Endometrium (tissue), 2 donors: ENCODE measurements at regions not wholly inside any gene's neighbourhood (a gene's known extent, or its start where the extent isn't known, plus 50 kb on each side); places are given as distances from the start of the nearest gene placed in this dataset.
"Not testable (repeated sequence)": the region's sequence is repeated elsewhere in the genome, so short reads cannot be mapped to it uniquely, and the experiment has no call there.

Experiments used
- FAIRE-seq: peaks from 2 replicates; lab custom pipeline; 2012; peaks lifted over from hg19 to GRCh38; lab: Jason Lieb, UNC
- donor health status: control.
- donor health status: control.

DNA sequence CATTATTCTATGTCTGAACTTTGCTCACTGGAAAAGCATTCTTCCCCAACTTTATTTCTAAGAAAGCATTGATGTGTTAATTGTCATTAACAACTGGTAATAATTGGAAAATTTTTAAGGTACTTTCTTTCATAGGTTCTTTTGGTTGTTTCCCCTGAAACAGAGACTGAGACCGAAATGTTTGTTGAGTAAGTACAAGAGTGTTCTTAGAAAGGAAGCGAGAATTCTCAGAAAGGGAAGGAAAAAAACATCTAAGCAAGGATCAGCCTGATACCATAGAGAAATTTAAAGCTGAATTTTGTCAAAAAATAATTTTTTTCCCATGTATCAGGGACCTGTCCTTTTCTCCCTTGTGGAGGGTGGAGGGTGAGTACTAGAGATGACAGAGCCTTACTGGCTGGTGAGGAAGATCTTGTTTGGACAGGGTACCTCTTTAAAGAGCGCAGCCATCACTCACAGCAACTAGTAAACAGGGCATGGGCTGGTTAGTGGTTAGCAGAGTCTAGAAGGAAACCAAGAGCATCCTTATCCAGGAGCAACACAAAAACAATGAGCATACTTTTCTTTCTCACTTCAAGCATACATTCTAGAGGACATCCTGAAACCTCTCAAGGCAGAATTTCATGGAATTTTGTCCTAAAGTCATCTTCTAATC lies 898.5 kb downstream of the DNAH5 start:
- FAIRE-seq, result no peak

DNA sequence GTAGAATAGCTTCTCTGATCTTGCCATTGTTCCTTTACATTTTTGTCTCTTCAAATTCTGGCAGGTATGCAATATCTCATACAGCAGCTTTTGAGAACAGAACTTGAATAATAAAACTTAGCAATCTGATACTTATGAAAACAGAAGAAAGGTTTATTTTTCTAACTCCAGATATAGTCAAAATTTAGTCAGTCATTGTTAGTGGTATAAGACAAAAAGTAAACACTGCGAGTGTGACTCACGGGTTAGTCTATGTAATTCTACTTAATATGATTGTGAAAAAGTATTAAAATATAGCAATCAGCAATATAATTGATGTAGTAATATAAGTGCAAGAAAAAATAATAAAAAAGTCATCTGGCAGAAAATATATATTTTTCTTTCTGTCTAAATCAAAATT lies 910.4 kb downstream of the DNAH5 start:
- no peak for FAIRE-seq

DNA sequence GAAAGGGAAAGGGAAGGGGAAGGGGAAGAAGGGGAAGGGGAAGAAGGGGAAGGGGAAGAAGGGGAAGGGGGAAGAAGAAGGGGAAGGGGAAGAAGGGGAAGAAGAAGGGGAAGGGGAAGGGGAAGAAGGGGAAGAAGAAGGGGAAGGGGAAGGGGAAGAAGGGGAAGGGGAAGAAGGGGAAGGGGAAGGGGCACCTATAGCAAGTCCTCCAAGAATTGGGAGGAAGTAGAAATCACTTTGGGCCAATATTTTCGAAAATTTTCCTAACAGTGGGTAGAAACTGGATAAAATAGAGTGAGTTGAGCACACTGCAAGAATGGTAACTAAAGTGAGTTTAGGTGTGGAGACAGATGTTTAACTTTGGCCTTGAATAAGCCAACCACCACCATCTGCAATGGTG lies 915.3 kb downstream of the DNAH5 start:
- FAIRE-seq, result no peak

DNA sequence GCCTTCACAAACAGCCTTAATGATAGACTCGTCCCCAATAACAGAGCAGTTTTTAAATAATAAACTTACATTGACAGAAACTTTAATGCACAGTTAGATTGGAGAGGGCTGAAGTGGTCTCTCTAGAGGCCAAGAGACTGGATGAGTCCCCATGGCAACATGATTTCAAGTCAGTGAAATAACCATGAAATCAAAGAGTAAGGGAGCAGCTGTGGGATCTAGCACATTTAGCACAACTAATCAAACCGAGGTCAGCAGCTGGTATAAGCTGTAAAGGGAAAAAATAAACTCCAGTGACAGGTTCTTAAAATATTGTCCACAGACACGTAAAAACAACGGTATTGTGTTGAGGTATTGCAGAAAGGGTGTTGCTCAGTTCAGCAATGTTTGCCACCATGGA lies 916.6 kb downstream of the DNAH5 start:
- no peak for FAIRE-seq

DNA sequence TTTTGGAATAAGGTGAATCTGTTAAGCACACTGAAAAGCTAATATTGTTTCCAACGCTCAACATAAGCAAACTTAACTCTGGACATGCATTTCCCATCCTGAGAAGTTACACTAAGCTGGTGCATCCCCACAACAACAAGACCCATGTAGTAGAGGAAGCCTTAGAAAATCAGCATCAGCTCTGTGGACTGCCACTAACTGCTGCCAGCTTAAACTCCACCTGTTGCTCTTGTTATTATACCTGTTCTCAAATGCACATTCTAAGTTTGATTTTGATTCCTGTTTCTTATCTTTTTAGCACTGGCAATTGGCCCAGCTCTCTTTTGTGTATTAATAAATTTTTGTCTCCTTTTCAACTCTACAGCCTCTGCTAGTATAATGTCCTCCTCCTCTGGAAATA lies 924.8 kb downstream of the DNAH5 start:
- no peak for FAIRE-seq

DNA sequence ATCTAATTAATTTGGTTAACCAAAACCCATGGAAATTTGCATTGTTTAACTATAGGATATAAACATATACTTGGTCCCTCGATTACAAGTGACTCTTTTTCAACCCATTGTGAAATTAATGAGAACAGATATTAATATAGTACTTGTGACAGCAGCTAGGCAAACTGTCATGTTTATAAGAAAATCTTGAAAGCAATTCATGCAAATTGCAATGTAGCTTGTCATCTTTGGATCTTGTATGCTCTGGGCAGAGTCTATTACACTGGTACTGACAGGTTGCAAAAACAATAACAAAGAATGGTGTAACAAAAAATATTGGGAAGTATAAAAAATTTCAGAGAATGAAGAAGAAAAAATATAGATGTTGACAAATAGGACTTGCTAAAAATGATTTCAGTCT lies 941.0 kb downstream of the DNAH5 start:
- no peak for FAIRE-seq

DNA sequence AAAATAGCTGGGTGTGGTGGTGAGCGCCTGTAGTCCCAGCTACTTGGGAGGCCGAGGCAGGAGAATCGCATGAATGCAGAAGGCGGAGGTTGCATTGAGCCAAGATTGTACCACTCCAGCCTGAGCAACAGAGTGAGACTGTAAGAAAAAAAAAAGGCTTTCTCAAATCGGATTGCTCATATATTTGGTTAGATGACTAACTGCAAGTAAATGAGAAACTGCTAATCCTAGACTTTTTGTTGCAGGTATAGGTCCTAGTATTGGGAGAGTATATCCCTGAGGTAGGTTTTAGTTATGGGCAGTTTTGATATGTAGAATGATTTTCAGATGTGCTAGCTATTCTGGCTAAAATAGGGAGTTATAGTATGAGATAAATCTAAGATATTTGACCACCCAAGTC lies 944.8 kb downstream of the DNAH5 start:
- no peak for FAIRE-seq

DNA sequence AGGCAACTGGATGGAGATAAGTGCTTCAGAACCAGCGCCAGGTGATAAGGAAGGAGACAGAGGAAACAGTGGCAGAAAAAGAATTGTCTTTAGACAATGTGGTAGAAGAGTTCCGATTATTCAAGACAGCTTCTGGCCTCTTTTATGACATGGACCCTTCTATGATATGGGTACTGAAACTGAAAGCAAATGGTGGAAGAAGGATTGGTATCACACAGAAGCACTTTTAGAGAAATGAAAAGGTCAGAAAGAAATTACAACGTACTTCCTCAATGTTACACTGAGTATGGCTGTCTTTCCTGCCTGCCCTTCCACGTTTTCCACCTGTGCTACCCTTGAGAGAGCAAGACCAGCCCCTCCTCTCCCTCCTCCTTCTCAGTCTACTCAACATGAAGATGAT lies 959.3 kb downstream of the DNAH5 start:
- FAIRE-seq, result no peak

DNA sequence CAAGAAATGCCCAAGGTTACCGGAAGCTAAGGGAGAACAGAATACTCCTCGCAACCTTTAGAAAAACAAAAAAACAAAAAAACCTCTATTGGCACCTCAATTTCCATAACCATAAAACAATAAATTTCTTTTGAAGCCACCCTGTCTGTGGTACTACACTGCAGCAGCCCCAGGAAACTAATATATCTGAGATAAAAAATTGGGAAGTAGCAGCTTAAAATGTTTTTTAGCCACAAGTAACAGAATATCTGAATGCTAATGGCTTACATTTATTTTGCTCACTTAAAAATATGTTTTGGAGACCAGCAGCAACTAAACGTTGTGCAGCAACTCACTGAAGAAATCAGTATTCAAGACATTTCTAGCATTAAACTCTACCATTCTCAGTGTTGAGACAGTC lies 969.6 kb downstream of the DNAH5 start:
- FAIRE-seq, result no peak

DNA sequence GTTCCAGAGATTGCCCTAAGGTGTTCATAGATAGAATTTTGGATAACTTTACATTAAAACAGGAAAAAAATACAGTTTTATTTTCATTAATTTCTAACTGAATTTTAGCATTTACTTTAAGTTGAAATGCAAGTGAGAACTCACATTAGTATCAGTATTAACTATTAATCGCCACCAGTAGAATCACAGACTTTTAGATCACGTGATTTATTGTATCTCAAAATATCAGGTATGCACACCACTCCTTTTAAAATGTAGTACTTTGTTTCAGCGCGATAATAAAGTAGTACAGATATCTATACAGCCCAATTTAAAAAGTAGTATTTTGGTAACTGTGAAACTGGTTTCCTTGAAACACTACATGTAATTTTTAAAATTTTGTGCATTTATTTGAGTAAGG lies 978.7 kb downstream of the DNAH5 start:
- FAIRE-seq, result no peak

DNA sequence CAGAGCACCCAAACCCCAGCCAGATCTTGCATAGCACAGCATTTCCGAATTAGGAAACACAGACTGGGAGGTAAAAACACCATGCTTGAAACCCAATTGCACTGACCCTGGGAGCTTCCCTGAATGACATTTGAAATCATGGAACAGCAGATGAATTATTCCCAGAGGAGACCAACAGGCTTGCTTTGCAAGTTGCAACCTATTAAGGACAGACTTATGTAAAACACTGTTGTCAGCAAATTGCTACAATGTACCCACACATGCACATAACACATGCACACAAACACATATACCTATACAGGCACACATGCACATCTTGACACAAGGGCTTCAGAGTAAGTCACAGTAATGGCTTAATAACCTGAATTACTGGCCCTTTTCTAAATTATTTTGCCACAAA lies 984.8 kb downstream of the DNAH5 start:
- FAIRE-seq, result no peak

DNA sequence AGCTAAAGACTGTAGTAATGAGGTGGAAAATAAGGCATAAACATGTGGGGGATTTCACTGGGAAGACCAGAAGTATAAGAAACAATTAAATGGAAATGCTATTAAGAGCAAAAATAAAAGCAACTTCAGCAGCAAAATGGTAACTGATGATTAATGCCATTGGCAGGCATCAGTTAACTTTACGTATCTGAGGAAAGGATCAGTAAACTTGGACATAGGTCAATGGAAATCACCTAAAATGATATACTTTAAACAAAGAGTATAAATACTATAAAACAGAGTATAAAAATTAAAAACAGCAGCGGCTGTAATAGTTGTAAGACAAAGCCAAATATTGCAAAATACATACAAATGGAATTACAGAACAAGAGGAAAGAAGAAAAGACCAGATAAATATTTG lies 992.1 kb downstream of the DNAH5 start:
- no peak for FAIRE-seq

DNA sequence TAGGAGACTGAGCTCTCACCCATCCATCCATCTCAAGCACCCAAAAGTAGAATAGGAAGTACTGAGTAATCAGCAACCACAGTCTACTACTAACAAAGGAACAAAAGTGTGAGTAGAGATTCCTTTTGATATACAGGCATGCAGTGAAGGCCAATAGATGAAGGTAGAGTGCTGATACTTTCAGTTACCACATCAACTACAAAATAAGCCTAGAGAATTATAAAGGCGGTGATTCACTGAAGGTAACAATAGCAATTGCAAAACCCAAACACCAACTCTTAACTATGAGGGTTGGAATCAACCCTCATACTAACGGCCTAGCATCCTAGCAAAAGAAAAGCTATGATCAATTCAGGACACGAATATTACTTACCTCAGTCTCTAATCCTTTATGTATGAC lies 992.6 kb downstream of the DNAH5 start:
- FAIRE-seq, result no peak

DNA sequence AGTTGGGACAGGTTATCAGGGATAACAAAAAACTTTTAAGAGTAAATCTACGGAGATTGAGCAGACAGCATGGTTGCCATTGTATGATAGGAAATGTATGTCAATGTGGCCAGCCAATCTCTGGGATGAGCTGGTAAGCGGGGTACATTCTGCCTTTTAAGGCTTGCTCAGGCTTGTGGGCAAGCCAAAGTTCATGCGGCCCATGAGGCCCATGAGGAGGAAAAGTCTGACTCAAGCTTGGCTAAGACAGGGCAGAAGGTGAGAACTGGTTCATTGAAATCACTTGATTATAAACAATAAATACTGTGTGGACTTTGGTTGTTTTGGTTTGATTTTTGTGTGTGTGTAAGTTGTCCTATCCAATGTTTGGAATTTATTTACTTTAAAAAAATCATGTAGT lies 997.1 kb downstream of the DNAH5 start:
- no peak for FAIRE-seq

DNA sequence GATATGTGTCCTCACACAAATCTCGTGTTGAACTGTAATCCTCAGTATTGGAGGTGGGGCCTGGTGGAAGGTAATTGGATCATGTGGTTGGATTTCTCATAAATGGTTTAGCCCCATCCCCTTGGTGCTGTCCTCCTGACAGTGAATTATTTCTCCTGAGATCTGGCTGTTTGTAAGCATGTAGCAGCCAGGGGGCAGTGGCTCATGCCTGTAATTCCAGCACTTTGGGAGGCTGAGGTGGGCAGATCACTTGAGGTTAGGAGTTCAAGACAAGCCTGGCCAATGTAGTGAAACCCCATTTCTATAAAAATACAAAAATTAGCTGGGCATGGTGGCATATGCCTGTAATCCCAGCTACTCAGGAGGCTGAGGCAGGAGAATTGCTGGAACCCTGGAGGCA lies 999.0 kb downstream of the DNAH5 start:
- not testable (repeated sequence) for FAIRE-seq

DNA sequence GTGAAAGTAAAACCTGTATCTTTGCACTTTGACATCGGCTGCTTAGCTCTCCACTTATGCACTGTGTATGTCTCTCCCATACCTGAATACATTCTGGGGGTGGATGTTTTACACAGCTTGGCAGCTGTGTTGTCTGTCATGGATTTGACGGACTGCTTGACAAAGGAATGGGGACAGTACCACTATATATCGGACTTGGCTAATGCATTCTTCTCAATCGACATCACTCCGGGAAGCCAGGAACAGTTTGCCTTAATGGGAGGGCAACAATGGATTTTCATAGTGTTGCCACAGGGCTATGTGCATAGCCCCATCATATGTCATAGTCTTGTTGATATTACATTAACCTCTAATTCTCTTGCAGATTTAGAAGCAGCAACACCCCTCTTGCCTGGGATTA lies 1008.3 kb downstream of the DNAH5 start:
- FAIRE-seq, result no peak

DNA sequence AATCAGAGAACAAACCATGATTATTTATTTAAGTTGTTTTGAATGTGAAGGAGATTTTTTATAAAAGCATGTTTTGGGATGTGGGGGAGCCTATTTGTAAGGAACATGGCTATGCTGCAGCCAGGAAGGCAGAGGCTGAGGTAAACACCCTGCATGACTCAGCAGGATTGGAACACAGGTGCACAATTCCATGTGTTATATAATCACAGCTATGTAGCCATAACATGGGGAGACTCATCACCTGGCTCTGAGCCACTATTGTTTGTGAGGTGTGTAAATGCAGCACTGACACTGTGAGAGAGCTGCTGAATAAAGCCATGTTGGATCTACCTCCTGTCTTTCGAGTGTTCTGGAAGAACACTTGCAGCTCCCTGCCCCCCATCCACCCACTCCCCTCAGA lies 1009.8 kb downstream of the DNAH5 start:
- FAIRE-seq, result no peak

DNA sequence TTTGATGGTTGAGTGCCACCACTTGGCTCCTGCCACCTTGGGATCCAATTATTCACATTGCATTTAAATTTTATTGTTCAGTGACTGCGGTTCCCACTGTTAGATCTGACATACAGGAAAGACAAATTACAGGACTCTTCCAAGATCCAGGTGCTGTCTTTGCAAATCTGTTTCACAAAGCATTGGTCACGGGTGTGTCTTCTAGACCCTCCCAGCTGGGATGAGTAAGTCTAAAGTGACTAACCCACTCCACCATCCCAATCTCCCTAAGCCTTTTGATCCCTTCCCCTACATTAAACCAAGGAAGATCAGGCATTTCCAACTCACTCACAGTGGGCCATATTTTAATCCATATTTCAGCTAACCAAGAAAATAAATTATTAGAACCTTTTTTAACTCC lies 1016.3 kb upstream of the CTNND2 start:
- FAIRE-seq, result no peak

DNA sequence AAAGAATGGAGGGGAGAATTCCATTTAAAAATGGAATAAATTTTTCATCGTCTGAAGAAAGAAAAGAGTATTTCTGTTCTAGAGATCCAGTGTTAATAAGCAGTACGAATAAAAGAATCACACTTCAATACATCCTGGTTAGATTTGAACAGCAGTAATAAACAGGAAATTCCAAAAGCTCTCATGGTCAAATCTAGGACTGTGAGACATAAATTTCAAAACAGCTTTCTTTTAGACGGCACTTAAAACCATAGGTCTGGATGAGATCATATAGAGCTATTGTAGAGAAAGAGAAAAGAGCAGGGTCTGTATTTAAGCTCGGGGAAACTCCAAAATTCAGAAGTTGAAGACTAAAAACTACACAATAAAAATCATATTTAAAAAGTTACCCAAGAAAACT lies 1006.9 kb upstream of the CTNND2 start:
- FAIRE-seq, result no peak

DNA sequence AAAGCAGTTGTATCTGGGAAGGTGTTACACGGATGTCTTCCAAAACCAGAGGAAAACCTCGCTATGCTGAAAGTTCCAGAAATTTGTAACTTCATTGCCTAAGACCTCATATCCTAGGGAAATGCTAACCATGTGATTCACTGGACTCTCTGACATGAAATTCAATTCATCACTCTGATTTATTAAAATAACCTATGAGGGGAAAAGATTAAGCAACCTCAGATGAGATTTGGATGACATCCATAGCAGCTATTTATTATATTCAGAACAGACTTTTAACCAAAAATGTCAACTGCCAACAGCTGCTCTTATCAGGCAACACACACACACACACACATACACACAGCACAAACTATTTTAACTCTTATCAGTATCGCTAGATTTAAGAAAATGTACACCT lies 1006.4 kb upstream of the CTNND2 start:
- no peak for FAIRE-seq

DNA sequence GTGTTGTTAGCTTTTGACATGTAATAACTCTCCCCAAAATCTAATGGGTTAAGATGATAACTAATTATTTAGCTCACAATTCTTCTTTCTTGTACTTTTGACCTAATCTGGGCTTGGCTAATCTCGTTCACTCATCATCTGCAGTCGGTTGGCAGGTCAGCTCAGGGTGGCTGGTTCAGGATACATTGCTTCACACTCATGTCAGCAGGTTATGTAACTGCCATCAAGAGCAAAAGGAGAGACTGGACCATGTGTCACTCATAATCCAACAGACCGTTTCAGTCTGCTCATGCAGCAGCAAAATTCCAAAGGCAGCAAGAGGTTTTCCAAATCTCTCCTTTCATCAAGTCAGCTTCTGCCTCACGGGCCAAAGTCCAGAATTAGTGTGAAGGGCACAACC lies 998.4 kb upstream of the CTNND2 start:
- FAIRE-seq, result no peak

DNA sequence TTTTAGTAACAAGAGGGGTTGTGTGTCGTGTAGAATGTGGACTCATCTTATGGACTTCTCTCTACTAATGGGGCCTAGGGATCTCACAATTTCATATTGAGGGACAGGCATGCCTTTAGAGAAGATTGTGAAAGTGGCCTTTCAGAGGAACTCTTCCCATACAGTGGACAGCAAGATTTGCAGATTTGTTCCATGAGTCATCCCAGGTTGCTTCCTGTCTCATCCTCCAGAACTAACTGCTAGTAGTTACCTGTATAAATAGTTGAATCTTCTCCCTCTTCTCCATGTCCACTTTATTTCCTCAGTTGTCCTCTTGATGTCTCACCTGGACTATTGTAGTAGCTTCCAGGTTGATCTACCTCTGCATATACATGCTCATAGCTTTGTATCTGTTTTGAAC lies 997.5 kb upstream of the CTNND2 start:
- no peak for FAIRE-seq

DNA sequence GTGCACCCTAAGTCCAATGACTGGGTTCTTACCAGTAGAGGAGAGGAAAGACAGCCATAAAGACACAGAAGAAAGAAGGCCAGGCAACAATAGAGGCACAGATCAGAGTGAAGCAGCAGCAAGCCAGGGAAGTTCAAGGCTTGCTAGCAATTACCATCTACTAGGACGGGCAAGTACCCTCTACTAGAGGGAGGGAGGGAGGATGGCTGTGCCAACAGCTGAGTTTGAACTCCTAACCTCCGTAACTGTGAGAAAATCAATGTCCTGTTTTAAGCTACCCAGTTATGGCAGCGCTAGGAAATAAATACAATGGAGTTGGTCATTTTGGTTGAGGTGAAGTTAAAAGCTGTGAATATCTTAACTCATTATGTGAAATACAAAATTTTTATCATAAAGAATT lies 991.8 kb upstream of the CTNND2 start:
- no peak for FAIRE-seq

DNA sequence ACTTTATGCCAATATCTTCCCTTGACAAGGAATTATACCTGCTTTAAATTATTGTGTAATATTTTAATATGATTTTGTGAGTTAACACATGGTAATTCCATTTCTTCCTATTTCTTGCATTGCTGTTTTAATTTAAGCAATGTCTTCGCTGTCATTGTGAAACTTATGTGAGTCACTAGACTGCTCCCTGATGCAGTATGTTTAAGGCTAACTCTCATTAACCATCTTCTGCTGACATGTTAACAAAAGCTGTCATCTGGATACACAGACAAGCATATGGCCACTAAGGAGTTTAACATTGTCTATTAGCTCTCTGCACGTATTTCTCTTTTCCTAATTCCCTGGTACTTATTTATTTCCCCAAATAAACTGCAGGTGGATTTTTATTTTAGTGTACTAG lies 980.8 kb upstream of the CTNND2 start:
- FAIRE-seq, result no peak

DNA sequence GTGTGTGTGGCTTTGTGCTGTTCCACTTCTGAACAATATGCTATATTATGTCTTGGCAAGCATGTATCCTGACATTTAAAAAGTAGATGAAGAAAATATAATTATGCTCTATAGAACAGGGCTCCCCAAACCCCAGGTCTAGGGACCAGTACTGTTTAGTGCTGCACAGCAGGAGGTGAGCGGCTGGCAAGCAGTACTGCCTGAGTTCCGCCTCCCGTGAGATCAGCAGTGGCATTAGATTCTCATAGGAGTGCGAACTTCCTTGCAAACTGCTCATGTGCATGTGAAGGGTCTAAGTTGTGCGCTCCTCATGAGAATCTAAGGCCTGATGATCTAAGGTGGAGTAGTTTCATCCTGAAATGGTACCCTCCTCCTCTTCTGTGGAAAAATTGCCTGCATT lies 979.1 kb upstream of the CTNND2 start:
- FAIRE-seq, result no peak
